H1 (cell line): ENCODE measurements at regions not wholly inside any gene's neighbourhood (a gene's known extent, or its start where the extent isn't known, plus 50 kb on each side); places are given as distances from the start of the nearest gene placed in this dataset.
A peak's percentile ranks its signal among the peaks of the same experiment; 100 is the strongest.

Source experiments
- CTCF ChIA-PET: fragments of 300-600 bp; sonication (Branson Sonifier 250); formaldehyde crosslinking; loops from one replicate; lab custom pipeline; 2021; ENCODE audit not compliant: partially characterized antibody; lab: Charles Lee
- POLR2A ChIA-PET: fragments of 300-600 bp; sonication (Branson Sonifier 250); formaldehyde crosslinking; loops from one replicate; lab custom pipeline; 2021; ENCODE audit warnings: inconsistent platforms; ENCODE audit not compliant: partially characterized antibody; lab: Charles Lee
- DNase-seq, 2 experiments: peaks; one replicate each; pipeline versions ENCODE4 v3.0.0 to v3.0.0-alpha.2; 2010 to 2022; ENCODE audit warnings: low spot score in 2 of 2, low read depth in 1 of 2, mixed read lengths in 1 of 2
- FAIRE-seq: peaks from 2 replicates; lab custom pipeline; 2011; peaks lifted over from hg19 to GRCh38; lab: Jason Lieb, UNC
- H2AFZ ChIP-seq: 2 replicates; pipeline ENCODE4 v1.8.1; 2012; ENCODE audit warnings: low read length, inconsistent platforms
- H2AK5ac ChIP-seq: 2 replicates; pipeline ENCODE4 v1.6.1; 2013; ENCODE audit warnings: low read depth, low read length
- H2BK120ac ChIP-seq: replicated peaks from 2 replicates; pipeline ENCODE3; 2013; ENCODE audit warnings: low read depth, low read length, inconsistent platforms
- H2BK12ac ChIP-seq: 2 replicates; pipeline ENCODE4 v1.6.1; 2013; ENCODE audit warnings: low read depth, low read length
- H2BK15ac ChIP-seq: 2 replicates; pipeline ENCODE4 v1.6.1; 2013; ENCODE audit warnings: low read length
- H2BK20ac ChIP-seq: 2 replicates; pipeline ENCODE4 v1.6.1; 2013; ENCODE audit warnings: low read length
- H2BK5ac ChIP-seq: 2 replicates; pipeline ENCODE4 v1.6.1; 2013; ENCODE audit warnings: low read depth, low read length
- H3K14ac ChIP-seq: 2 replicates; pipeline ENCODE4 v1.6.1; 2013; ENCODE audit warnings: inconsistent platforms; ENCODE audit not compliant: insufficient read length
- H3K18ac ChIP-seq: 2 replicates; pipeline ENCODE4 v1.6.1; 2013; ENCODE audit warnings: low read length; ENCODE audit errors: extremely low read depth
- H3K23ac ChIP-seq: 2 replicates; pipeline ENCODE4 v1.6.1; 2013; ENCODE audit warnings: inconsistent platforms; ENCODE audit not compliant: insufficient read length
- H3K23me2 ChIP-seq: 2 replicates; pipeline ENCODE4 v1.6.1; 2013; ENCODE audit warnings: low read depth, low read length
- H3K27ac ChIP-seq: 2 replicates; pipeline ENCODE4 v1.6.1; 2011; ENCODE audit warnings: low read depth, low read length, inconsistent platforms
- H3K27me3 ChIP-seq, 4 experiments: replicated peaks in 1 of 4; 1 replicate in 1 of 4; 2 replicates in 3 of 4; pipeline versions ENCODE4 v1.6.1 to v1.8.1; 2011 to 2013; ENCODE audit warnings: low read length in 3 of 4, mild to moderate bottlenecking in 3 of 4, inconsistent platforms in 2 of 4, mixed read lengths in 2 of 4, moderate library complexity in 1 of 4; ENCODE audit not compliant: control insufficient read depth in 3 of 4, insufficient read depth in 3 of 4; ENCODE audit errors: extremely low read depth in 1 of 4
- H3K36me3 ChIP-seq, 4 experiments: 2 replicates each; pipeline versions ENCODE4 v1.6.1 to v1.8.1; 2011 to 2013; ENCODE audit warnings: mild to moderate bottlenecking in 4 of 4, low read length in 3 of 4, moderate library complexity in 2 of 4, control low read depth in 1 of 4, inconsistent platforms in 1 of 4; ENCODE audit not compliant: insufficient read depth in 4 of 4, control insufficient read depth in 2 of 4
- H3K4ac ChIP-seq: replicated peaks from 2 replicates; pipeline ENCODE3; 2013; ENCODE audit warnings: low read length, low read depth, mixed read lengths, inconsistent platforms; ENCODE audit not compliant: insufficient read length
- H3K4me1 ChIP-seq, 4 experiments: replicated peaks in 1 of 4; 1 replicate in 1 of 4; 2 replicates in 3 of 4; pipeline versions ENCODE4 v1.6.1 to v1.8.1; 2011 to 2013; ENCODE audit warnings: low read length in 3 of 4, inconsistent platforms in 2 of 4, mixed read lengths in 1 of 4; ENCODE audit not compliant: insufficient read depth in 4 of 4, control insufficient read depth in 3 of 4
- H3K4me2 ChIP-seq, 2 experiments: 2 replicates each; pipeline versions ENCODE4 v1.6.1 to v1.8.1; 2011 to 2013; ENCODE audit warnings: low read depth in 2 of 2, low read length in 2 of 2, control low read depth in 1 of 2, inconsistent platforms in 1 of 2, mild to moderate bottlenecking in 1 of 2; ENCODE audit not compliant: insufficient read depth in 1 of 2
- H3K4me3 ChIP-seq, 4 experiments: fragments of 200-600, 300-600 bp in 1 of 4; sonication (generic), shearing (Covaris generic), sonication (Bioruptor Twin) in 1 of 4; 2 replicates each; pipeline versions ENCODE4 v1.5.1 to v1.8.1; 2011 to 2016; ENCODE audit warnings: low read length in 4 of 4, low read depth in 3 of 4, control low read depth in 2 of 4, inconsistent platforms in 2 of 4, mild to moderate bottlenecking in 2 of 4, mixed read lengths in 1 of 4, moderate library complexity in 1 of 4; ENCODE audit not compliant: insufficient read depth in 2 of 4; ENCODE audit errors: extremely low read depth in 1 of 4
- H3K56ac ChIP-seq: replicated peaks from 2 replicates; pipeline ENCODE3; 2013; ENCODE audit warnings: low read depth, mild to moderate bottlenecking, mixed read lengths, low read length, inconsistent platforms; ENCODE audit not compliant: insufficient read length
- H3K79me1 ChIP-seq: 2 replicates; pipeline ENCODE4 v1.6.1; 2013; ENCODE audit warnings: low read depth, low read length, control low read depth
- H3K79me2 ChIP-seq, 2 experiments: 2 replicates each; pipeline versions ENCODE4 v1.6.1 to v1.8.1; 2012 to 2013; ENCODE audit warnings: low read length in 2 of 2, mild to moderate bottlenecking in 2 of 2, inconsistent platforms in 1 of 2; ENCODE audit not compliant: insufficient read depth in 2 of 2, control insufficient read depth in 1 of 2
- H3K9ac ChIP-seq, 4 experiments: replicated peaks in 1 of 4; 1 replicate in 1 of 4; 2 replicates in 3 of 4; pipeline versions ENCODE4 v1.6.1 to v1.8.1; 2011 to 2013; ENCODE audit warnings: low read depth in 3 of 4, low read length in 3 of 4, control low read depth in 2 of 4, mild to moderate bottlenecking in 2 of 4, moderate library complexity in 2 of 4, inconsistent platforms in 1 of 4; ENCODE audit errors: extremely low read depth in 1 of 4
- H3K9me3 ChIP-seq, 2 experiments: 2 replicates each; pipeline versions ENCODE4 v1.6.1 to v1.8.1; 2012 to 2013; ENCODE audit warnings: mild to moderate bottlenecking in 2 of 2, moderate library complexity in 2 of 2, control low read depth in 1 of 2, inconsistent platforms in 1 of 2, low read depth in 1 of 2, low read length in 1 of 2, mixed read lengths in 1 of 2; ENCODE audit not compliant: insufficient read depth in 2 of 2
- H4K20me1 ChIP-seq, 2 experiments: replicated peaks in 1 of 2; 2 replicates each; pipeline versions ENCODE3 to v1.8.1; 2011 to 2013; ENCODE audit warnings: inconsistent platforms in 2 of 2, low read length in 2 of 2, mild to moderate bottlenecking in 1 of 2; ENCODE audit not compliant: insufficient read depth in 2 of 2, control insufficient read depth in 1 of 2
- H4K5ac ChIP-seq: 2 replicates; pipeline ENCODE4 v1.6.1; 2013; ENCODE audit warnings: low read length, low read depth, mixed read lengths, inconsistent platforms; ENCODE audit not compliant: insufficient read length
- H4K8ac ChIP-seq: 2 replicates; pipeline ENCODE4 v1.8.0; 2013; ENCODE audit warnings: mild to moderate bottlenecking, moderate library complexity, low read length, inconsistent platforms; ENCODE audit not compliant: insufficient read depth; ENCODE audit errors: extremely low read depth
- H4K91ac ChIP-seq: replicated peaks from 2 replicates; pipeline ENCODE3; 2013; ENCODE audit warnings: low read length, mixed read lengths, inconsistent platforms; ENCODE audit not compliant: insufficient read length
- GTF2F1 ChIP-seq: IDR thresholded peaks from 2 replicates; pipeline ENCODE4 v1.6.1; 2012; ENCODE audit warnings: low read depth, low read length, improper control_type of control experiment, borderline replicate concordance
- RAD21 ChIP-seq, 2 experiments: IDR thresholded peaks in 1 of 2; conservative IDR thresholded peaks in 1 of 2; 2 replicates each; pipeline ENCODE4 v1.6.1; 2011; ENCODE audit warnings: low read depth in 2 of 2, low read length in 2 of 2, improper control_type of control experiment in 1 of 2, inconsistent platforms in 1 of 2, mild to moderate bottlenecking in 1 of 2, moderate library complexity in 1 of 2
- WGBS, 2 experiments: shearing (Covaris generic) in 1 of 2; methylation state at CpG; one replicate each; pipeline versions ENCODE4 v1.1.6 to v1.1.7; 2013 to 2015; ENCODE audit warnings: low lambda C conversion rate in 2 of 2, mixed read lengths in 2 of 2, inconsistent platforms in 1 of 2, low coverage in 1 of 2, missing lambda C conversion rate in 1 of 2; ENCODE audit not compliant: insufficient replicate concordance in 2 of 2, insufficient coverage in 1 of 2, insufficient read length in 1 of 2; ENCODE audit errors: extremely low coverage in 1 of 2, missing lambda C conversion rate in 1 of 2; 5-methylcytosine and 5-hydroxymethylcytosine counted together

DNA sequence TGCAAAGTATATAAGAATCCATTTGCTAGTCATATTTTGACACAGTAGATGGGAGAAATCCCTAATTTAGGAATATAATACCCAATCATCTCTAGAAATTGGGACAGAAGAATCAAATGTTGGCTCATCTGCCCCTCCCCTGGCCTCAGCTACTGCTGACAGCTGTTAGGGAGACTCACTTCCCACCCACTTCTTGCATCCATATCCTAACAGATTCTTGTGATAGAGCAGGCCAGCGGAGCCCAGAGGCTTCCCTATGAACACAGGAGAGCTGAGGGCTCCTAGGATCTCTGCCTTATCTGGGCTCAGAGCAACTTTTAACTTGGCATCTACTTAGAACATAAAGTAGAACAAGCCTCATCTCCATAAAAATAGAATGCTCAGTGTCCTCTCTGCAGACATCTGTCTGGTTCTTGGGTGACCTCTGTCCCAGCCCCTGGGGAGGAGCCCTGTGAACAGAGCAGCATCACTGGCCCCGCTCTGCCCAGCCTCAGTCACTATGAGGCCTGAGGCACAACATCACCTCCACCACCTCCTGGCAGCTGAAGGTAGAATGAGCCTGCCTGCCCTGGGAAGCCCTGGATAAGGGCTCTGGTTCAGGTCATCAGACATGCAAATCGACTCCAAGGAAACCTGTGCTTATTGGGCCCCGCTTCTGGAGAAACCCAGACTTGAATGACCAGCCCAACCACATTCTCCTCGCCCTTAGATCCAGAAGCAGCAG is 229.7 kb downstream of the ANKRD36B start:
- H4K91ac ChIP-seq: no peak overlapping the region
- no peak overlapping the region for H4K5ac ChIP-seq
- no peak overlapping the region for H3K4me2 ChIP-seq
- CTCF ChIA-PET: interaction anchor here (0.7 kb wide), 1 partner anchor 11 kb away, joined by 3 read pairs; no protein-coding TSS in a partner anchor
- no peaks in the 10 kb centered on the region for H3K27me3 ChIP-seq
- H3K23me2 ChIP-seq: no peaks in the 10 kb centered on the region
- H3K79me2 ChIP-seq: no peaks in the 10 kb centered on the region
- no peak overlapping the region for H2AK5ac ChIP-seq
- H3K18ac ChIP-seq: no peak overlapping the region
- H3K79me1 ChIP-seq: no peaks in the 10 kb centered on the region
- H2BK5ac ChIP-seq: no peak overlapping the region
- H3K4me3 ChIP-seq: no peak overlapping the region
- no peak overlapping the region for H3K4ac ChIP-seq
- no peak overlapping the region for H3K56ac ChIP-seq
- no peaks in the 10 kb centered on the region for H3K9me3 ChIP-seq
- no peak overlapping the region for H3K9ac ChIP-seq
- no peaks in the 10 kb centered on the region for H3K36me3 ChIP-seq
- no peak overlapping the region for H4K8ac ChIP-seq
- no peak overlapping the region for H3K14ac ChIP-seq
- no peak overlapping the region for H2BK12ac ChIP-seq
- H2AFZ ChIP-seq: no peak overlapping the region
- no peak overlapping the region for H2BK20ac ChIP-seq
- H3K27ac ChIP-seq: no peak overlapping the region
- FAIRE-seq: no peak
- no peak overlapping the region for H2BK120ac ChIP-seq
- H3K4me1 ChIP-seq: peaks cover 0 to 3% (median 0%) of the 10 kb centered on the region in 4 experiments; a peak in 2 of 7 replicates
- DNase-seq: peak in 1 of 2 experiments; percentile 45
- TF ChIP-seq RAD21 (IDR thresholded peaks at IDR 0.05 in 1 of 2, conservative IDR thresholded peaks at IDR 0.05 in 1 of 2; ENCODE audit: low read depth in 2 of 2, low read length in 2 of 2) (peak in 1 of 2 experiments; percentile 10; a peak in 1 of 4 replicates), GTF2F1 (no peak)
- no peak overlapping the region for H2BK15ac ChIP-seq
- no peaks in the 10 kb centered on the region for H4K20me1 ChIP-seq
- WGBS, 2 experiments: 85% methylated on average over 5 of the region's 5 CpGs; no CpG with 5 or more reads in 1 of the 2 experiments
- no peak overlapping the region for H3K23ac ChIP-seq
- POLR2A ChIA-PET: interaction anchor here (0.9 kb wide), 1 partner anchor 11 kb away, joined by 5 read pairs; no protein-coding TSS in a partner anchor
